GM21717 (cell line): ENCODE measurements at regions not wholly inside any gene's neighbourhood (a gene's known extent, or its start where the extent isn't known, plus 50 kb on each side); places are given as distances from the start of the nearest gene placed in this dataset.

Experiments used
- ATAC-seq: cut with Tn5 transposase; IDR thresholded peaks from one replicate; pipeline ENCODE4 v1.9.1; 2021; ENCODE audit warnings: mild to moderate bottlenecking, moderate library complexity; ENCODE audit not compliant: unreplicated experiment

GRCh38 chr5:147036691-147037245, 158.2 kb upstream of the PPP2R2B start:
- no peak for ATAC-seq

GRCh38 chr5:147037515-147038205, 159.1 kb upstream of the PPP2R2B start:
- ATAC-seq, result peak; percentile 58

- no peak for ATAC-seq
These were observed 162.3 kb upstream of the PPP2R2B start for GRCh38 chr5:147040856-147041255.

- no peak for ATAC-seq
These were observed 166.2 kb upstream of the PPP2R2B start for GRCh38 chr5:147044572-147045273.

GRCh38 chr5:147045290-147045689, 166.7 kb upstream of the PPP2R2B start:
- no peak for ATAC-seq

- ATAC-seq, result no peak
These were observed 167.7 kb upstream of the PPP2R2B start for GRCh38 chr5:147046281-147046680.

GRCh38 chr5:147046894-147047293, 168.3 kb upstream of the PPP2R2B start:
- no peak for ATAC-seq

- no peak for ATAC-seq
These were observed 171.2 kb upstream of the PPP2R2B start for GRCh38 chr5:147049764-147050163.

- no peak for ATAC-seq
These were observed 171.6 kb upstream of the PPP2R2B start for GRCh38 chr5:147050172-147050571.

GRCh38 chr5:147051193-147051592, 172.6 kb upstream of the PPP2R2B start:
- ATAC-seq, result no peak

- ATAC-seq, result no peak
These were observed 174.0 kb upstream of the PPP2R2B start for GRCh38 chr5:147052519-147052918.

GRCh38 chr5:147055089-147055826, 176.7 kb upstream of the PPP2R2B start:
- no peak for ATAC-seq

GRCh38 chr5:147055850-147056566, 177.5 kb upstream of the PPP2R2B start:
- no peak for ATAC-seq

- no peak for ATAC-seq
These were observed 177.8 kb upstream of the STK32A start for GRCh38 chr5:147057051-147057450.

- ATAC-seq, result no peak
These were observed 173.4 kb upstream of the STK32A start for GRCh38 chr5:147061431-147061830.

- no peak for ATAC-seq
These were observed 172.4 kb upstream of the STK32A start for GRCh38 chr5:147062427-147062826.

- ATAC-seq, result no peak
These were observed 170.9 kb upstream of the STK32A start for GRCh38 chr5:147063943-147064342.

GRCh38 chr5:147065071-147065470, 169.8 kb upstream of the STK32A start:
- ATAC-seq, result peak; percentile 93

GRCh38 chr5:147068998-147069397, 165.8 kb upstream of the STK32A start:
- no peak for ATAC-seq

GRCh38 chr5:147072622-147073021, 162.2 kb upstream of the STK32A start:
- ATAC-seq, result no peak

GRCh38 chr5:147073098-147073497, 161.7 kb upstream of the STK32A start:
- ATAC-seq, result no peak
